Right lobe of liver (tissue), 6 donors: ENCODE measurements at regions not wholly inside any gene's neighbourhood (a gene's known extent, or its start where the extent isn't known, plus 50 kb on each side); places are given as distances from the start of the nearest gene placed in this dataset.

ENCODE experiments used
- ATAC-seq, 4 donors: fragments of 200-7000 bp; cut with Tn5 transposase; one replicate each; pipeline ENCODE4 v1.9.1; 2020; ENCODE audit warnings: mild to moderate bottlenecking in 4 of 4, moderate library complexity in 4 of 4
- DNase-seq, 3 donors: peaks; one replicate each; pipeline ENCODE4 v3.0.0-alpha.2; 2020
- H3K27ac ChIP-seq, 3 donors: fragments of 200-600 bp; one replicate each; pipeline ENCODE4 v1.8.0; 2022
- H3K27me3 ChIP-seq, 2 donors: fragments of 200-600 bp; one replicate each; pipeline ENCODE4 v1.8.0; 2022
- H3K36me3 ChIP-seq, 4 donors: fragments of 200-600 bp; sonication (generic) in 1 of 4; one replicate each; pipeline versions ENCODE4 v1.5.1 to v1.8.0; 2017 to 2022; ENCODE audit warnings: control low read depth in 1 of 4
- H3K4me1 ChIP-seq, 4 donors: fragments of 200-600 bp; sonication (generic) in 1 of 4; one replicate each; pipeline versions ENCODE4 v1.5.1 to v1.8.0; 2017 to 2022; ENCODE audit warnings: control low read depth in 1 of 4
- H3K4me3 ChIP-seq, 3 donors: fragments of 200-600 bp; one replicate each; pipeline ENCODE4 v1.8.0; 2022
- H3K9me3 ChIP-seq, 4 donors: fragments of 200-600 bp; sonication (generic) in 1 of 4; one replicate each; pipeline versions ENCODE4 v1.5.1 to v1.8.0; 2017 to 2022; ENCODE audit warnings: control low read depth in 1 of 4
- POLR2A ChIP-seq: fragments of 450-650 bp; IDR thresholded peaks from one replicate; pipeline ENCODE4 v1.6.1; 2017; ENCODE audit warnings: antibody characterized with exemption, mild to moderate bottlenecking
- WGBS: methylation state at CpG from one replicate; pipeline ENCODE4 v1.1.6; 2018; ENCODE audit warnings: low coverage, low lambda C conversion rate; ENCODE audit not compliant: insufficient coverage; ENCODE audit errors: missing lambda C conversion rate; 5-methylcytosine and 5-hydroxymethylcytosine counted together
- intact Hi-C, 2 donors: fragments of 100-400 bp; cut with DNase I; formaldehyde crosslinking; loops; one replicate each; pipeline versions ENCODE4 v1.11.2 to v1.14.1; 2022
- TF ChIP-seq, protein P1 (sequence below), 4 donors: fragments of 200-600 bp in 3 of 4; fragments of 450-650 bp in 1 of 4; IDR thresholded peaks; one replicate each; pipeline versions ENCODE4 v1.5.1 to v1.8.0; 2016 to 2022; ENCODE audit warnings: antibody characterized with exemption in 4 of 4, mild to moderate bottlenecking in 2 of 4
- donor health status: DM: no; HTN: yes; CAD: no.
- donor health status: DM: no; HTN: no; CAD: no.
- donor health status: DM: no; HTN: no; CAD: no.
- donor health status: DM: no; HTN: yes; CAD: no.
- donor health status: DM: no; HTN: yes; CAD: no.

DNA sequence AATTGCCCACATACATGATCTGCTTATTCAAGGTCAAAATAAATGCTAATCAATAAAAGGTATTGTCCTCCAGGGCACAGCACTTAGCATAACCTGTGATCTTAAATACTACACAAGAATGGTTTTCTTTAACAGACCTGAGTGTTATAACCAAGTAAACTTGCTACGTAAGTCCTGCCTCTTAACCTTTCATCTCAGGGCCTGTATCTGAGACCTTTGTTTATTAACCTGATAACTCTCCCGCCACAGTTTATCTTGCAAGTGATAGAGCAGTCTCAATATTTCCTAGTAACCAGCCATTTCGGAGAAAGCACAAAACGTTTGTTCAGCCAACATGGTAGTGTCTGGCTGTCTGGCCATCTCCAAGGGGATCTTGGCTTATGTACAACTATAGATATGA lies 88.4 kb downstream of the DUSP6 start:
- no peak overlapping the region for H3K4me3 ChIP-seq
- intact Hi-C loops, result no loop called here
- no peaks in the 10 kb centered on the region for H3K36me3 ChIP-seq
- H3K9me3 ChIP-seq, result no peaks in the 10 kb centered on the region
- no peak for TF ChIP-seq POLR2A
- TF ChIP-seq, protein P1, sequence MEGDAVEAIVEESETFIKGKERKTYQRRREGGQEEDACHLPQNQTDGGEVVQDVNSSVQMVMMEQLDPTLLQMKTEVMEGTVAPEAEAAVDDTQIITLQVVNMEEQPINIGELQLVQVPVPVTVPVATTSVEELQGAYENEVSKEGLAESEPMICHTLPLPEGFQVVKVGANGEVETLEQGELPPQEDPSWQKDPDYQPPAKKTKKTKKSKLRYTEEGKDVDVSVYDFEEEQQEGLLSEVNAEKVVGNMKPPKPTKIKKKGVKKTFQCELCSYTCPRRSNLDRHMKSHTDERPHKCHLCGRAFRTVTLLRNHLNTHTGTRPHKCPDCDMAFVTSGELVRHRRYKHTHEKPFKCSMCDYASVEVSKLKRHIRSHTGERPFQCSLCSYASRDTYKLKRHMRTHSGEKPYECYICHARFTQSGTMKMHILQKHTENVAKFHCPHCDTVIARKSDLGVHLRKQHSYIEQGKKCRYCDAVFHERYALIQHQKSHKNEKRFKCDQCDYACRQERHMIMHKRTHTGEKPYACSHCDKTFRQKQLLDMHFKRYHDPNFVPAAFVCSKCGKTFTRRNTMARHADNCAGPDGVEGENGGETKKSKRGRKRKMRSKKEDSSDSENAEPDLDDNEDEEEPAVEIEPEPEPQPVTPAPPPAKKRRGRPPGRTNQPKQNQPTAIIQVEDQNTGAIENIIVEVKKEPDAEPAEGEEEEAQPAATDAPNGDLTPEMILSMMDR (IDR thresholded peaks at IDR 0.05), result no peak
- H3K27ac ChIP-seq, result no peak overlapping the region
- H3K4me1 ChIP-seq, result peaks cover 0 to 19% (median 6%) of the 10 kb centered on the region in 4 donors
- 42% methylated on average over 4 of the region's 4 CpGs for WGBS
- H3K27me3 ChIP-seq, result no peaks in the 10 kb centered on the region
- ATAC-seq (no peak), DNase-seq (no peak)

DNA sequence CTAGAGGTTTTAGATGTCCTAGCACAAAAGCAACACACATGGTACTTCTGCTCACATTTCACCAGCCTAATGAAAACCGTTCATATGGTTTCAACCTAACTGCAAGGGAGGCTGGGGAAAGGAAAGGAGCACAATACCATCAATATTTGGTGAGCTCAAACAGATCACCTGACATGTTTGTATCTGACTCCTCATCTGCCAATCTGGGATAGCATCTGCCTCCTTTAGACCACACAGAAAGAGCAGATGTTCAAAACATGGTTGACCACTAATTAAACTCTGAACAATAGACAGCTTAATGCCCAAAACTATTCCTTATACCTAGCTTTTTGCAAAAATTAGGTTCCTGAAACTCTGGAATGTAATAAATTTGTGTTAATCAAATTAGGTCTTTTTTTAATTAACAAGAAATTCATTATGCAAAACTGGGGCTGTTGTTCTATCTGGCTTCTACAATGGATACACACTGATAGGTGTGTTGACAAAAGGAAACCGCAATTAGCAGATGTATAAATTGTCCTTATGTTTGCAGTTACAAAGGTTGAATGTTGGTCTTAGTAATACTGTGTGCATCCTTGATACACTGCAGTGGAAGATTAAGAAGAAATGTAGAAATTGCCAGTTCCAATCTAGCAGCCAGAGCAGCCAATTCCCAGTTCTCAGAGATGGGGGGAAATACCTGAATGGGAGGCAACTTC lies 89.3 kb downstream of the DUSP6 start:
- 53% methylated on average over 2 of the region's 2 CpGs for WGBS
- ATAC-seq (peak in 1 of 4 donors; percentile 15), DNase-seq (no peak)
- Histone ChIP-seq H3K9me3 (no peaks in the 10 kb centered on the region), H3K27ac (peak overlapping the region in 2 of 3 donors; percentile 23 to 51), H3K36me3 (no peaks in the 10 kb centered on the region), H3K4me3 (no peak overlapping the region), H3K4me1 (peaks cover 0 to 19% (median 6%) of the 10 kb centered on the region in 4 donors), H3K27me3 (no peaks in the 10 kb centered on the region)
- TF ChIP-seq POLR2A, result no peak
- TF ChIP-seq, protein P1 (IDR thresholded peaks at IDR 0.05), result no peak
- intact Hi-C loops, result no loop called here

GRCh38 chr12:89261982-89262381 lies 90.3 kb downstream of the DUSP6 start:
- Histone ChIP-seq H3K27me3 (no peaks in the 10 kb centered on the region), H3K4me1 (peaks cover 0 to 19% (median 6%) of the 10 kb centered on the region in 4 donors), H3K9me3 (no peaks in the 10 kb centered on the region), H3K36me3 (no peaks in the 10 kb centered on the region), H3K27ac (peak overlapping the region in 2 of 3 donors; percentile 38 to 51), H3K4me3 (no peak overlapping the region)
- WGBS, result 48% methylated on average over 4 of the region's 4 CpGs
- DNase-seq (no peak), ATAC-seq (peak; percentile 94 to 98 (median 96))
- TF ChIP-seq, protein P1 (IDR thresholded peaks at IDR 0.05), result peak in 1 of 4 donors; percentile 19
- TF ChIP-seq POLR2A, result no peak
- intact Hi-C loops, result no loop called here

DNA sequence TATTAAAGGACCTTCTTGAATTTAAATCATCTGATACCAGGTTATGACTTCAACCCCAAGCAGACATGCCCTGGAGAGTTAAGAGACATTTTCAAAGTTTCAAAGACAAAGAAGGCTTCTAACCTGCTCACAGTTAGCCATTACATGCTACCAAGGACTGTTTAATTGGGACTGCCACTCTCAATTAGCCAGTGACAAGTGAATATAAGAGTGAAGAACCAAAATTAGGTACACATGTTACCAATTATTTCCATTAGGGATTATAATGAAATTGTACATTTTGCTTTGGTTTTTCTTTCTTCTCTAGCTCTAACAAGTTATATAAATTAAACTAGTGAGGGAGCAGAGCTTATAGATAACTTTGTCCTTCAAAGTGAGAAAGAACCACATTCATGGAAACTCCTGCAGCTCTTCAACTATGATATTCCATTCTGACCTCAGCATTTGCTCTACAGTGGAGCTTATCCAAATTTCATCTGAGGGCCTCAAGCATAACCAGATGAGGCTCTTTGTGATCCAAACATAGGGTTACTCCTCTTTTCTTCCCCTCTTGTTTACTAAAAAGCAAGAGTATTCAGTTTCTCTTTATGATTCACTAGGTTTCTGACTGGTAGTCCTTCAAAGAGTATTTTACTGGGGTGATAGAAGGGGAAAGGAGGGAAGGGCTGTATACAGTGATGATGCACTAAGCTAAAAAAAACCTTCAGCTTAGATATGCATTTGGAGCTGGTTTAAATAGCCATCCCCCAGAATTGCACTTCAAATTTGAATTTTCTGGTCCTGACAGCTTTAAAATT lies 91.3 kb downstream of the DUSP6 start:
- Histone ChIP-seq H3K4me1 (peaks cover 0 to 19% (median 6%) of the 10 kb centered on the region in 4 donors), H3K36me3 (no peaks in the 10 kb centered on the region), H3K9me3 (no peaks in the 10 kb centered on the region), H3K27me3 (no peaks in the 10 kb centered on the region), H3K4me3 (no peak overlapping the region), H3K27ac (no peak overlapping the region)
- DNase-seq, result no peak
- intact Hi-C loops, result no loop called here
- TF ChIP-seq, protein P1 (IDR thresholded peaks at IDR 0.05), result no peak
- TF ChIP-seq POLR2A, result no peak
- no peak for ATAC-seq
